Suprapubic skin (tissue), 4 donors: ENCODE measurements at regions not wholly inside any gene's neighbourhood (a gene's known extent, or its start where the extent isn't known, plus 50 kb on each side); places are given as distances from the start of the nearest gene placed in this dataset.
"Not testable (repeated sequence)": the region's sequence is repeated elsewhere in the genome, so short reads cannot be mapped to it uniquely, and the experiment has no call there.

Source experiments
- DNase-seq, 2 donors: peaks; one replicate each; pipeline ENCODE4 v3.0.0-alpha.2; 2019; ENCODE audit warnings: low spot score in 2 of 2
- H3K27ac ChIP-seq: fragments of 200-600 bp; sonication (generic); one replicate; pipeline ENCODE4 v1.5.1; 2019
- H3K27me3 ChIP-seq: fragments of 200-600 bp; sonication (generic); one replicate; pipeline ENCODE4 v1.5.1; 2019
- H3K36me3 ChIP-seq: fragments of 200-600 bp; sonication (generic); one replicate; pipeline ENCODE4 v1.5.1; 2019
- H3K4me1 ChIP-seq: fragments of 200-600 bp; sonication (generic); one replicate; pipeline ENCODE4 v1.5.1; 2019
- H3K4me3 ChIP-seq: fragments of 200-600 bp; sonication (generic); one replicate; pipeline ENCODE4 v1.5.1; 2019; ENCODE audit warnings: mild to moderate bottlenecking
- H3K9me3 ChIP-seq: fragments of 200-600 bp; sonication (generic); one replicate; pipeline ENCODE4 v1.5.1; 2019
- EP300 ChIP-seq: sonication (generic); formaldehyde crosslinking; IDR thresholded peaks from one replicate; pipeline ENCODE4 v1.6.1; 2017; ENCODE audit warnings: antibody characterized with exemption
- POLR2A ChIP-seq, 2 donors: fragments of 450-650 bp; IDR thresholded peaks; one replicate each; pipeline ENCODE4 v1.6.1; 2017; ENCODE audit warnings: antibody characterized with exemption in 2 of 2, mild to moderate bottlenecking in 2 of 2, moderate library complexity in 2 of 2
- POLR2AphosphoS5 ChIP-seq, 3 donors: sonication (generic); formaldehyde crosslinking; IDR thresholded peaks; one replicate each; pipeline ENCODE4 v1.6.1; 2017; ENCODE audit warnings: antibody characterized with exemption in 3 of 3
- WGBS: methylation state at CpG from one replicate; pipeline ENCODE4 v1.1.5; 2018; 5-methylcytosine and 5-hydroxymethylcytosine counted together
- TF ChIP-seq, protein P1 (sequence below), 2 donors: fragments of 200-600 bp in 1 of 2; fragments of 450-650 bp in 1 of 2; sonication (generic) in 1 of 2; IDR thresholded peaks; one replicate each; pipeline ENCODE4 v1.5.1; 2016 to 2019; ENCODE audit warnings: antibody characterized with exemption in 2 of 2, mild to moderate bottlenecking in 1 of 2, moderate library complexity in 1 of 2

DNA sequence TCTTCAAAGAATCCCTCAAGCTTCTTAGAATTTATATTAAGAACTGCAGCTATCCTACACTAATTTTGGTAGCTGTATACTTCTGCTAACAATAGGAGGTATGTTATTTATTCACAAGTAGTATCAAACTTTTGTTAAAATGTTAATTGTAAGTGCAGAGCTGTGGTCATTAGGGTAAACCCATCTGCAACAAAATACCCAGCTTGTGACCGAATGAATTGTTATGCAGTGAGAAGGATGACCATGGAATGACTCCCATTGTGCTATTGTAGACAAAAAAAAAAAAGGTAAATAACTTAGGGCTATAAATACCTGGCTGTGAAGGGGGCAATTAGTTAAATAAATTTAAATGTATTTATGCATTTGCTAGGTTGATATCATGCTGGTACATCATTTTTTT lies 186.1 kb downstream of the ADCYAP1 start:
- WGBS, result 78% methylated on average over 1 of the region's 1 CpG
- no peak overlapping the region for H3K4me3 ChIP-seq
- peaks cover 6% of the 10 kb centered on the region for H3K9me3 ChIP-seq
- no peak overlapping the region for H3K27ac ChIP-seq
- TF ChIP-seq EP300, result no peak
- TF ChIP-seq POLR2AphosphoS5 (IDR thresholded peaks at IDR 0.05), result no peak
- no peak for TF ChIP-seq POLR2A (IDR thresholded peaks at IDR 0.05)
- TF ChIP-seq, protein P1, sequence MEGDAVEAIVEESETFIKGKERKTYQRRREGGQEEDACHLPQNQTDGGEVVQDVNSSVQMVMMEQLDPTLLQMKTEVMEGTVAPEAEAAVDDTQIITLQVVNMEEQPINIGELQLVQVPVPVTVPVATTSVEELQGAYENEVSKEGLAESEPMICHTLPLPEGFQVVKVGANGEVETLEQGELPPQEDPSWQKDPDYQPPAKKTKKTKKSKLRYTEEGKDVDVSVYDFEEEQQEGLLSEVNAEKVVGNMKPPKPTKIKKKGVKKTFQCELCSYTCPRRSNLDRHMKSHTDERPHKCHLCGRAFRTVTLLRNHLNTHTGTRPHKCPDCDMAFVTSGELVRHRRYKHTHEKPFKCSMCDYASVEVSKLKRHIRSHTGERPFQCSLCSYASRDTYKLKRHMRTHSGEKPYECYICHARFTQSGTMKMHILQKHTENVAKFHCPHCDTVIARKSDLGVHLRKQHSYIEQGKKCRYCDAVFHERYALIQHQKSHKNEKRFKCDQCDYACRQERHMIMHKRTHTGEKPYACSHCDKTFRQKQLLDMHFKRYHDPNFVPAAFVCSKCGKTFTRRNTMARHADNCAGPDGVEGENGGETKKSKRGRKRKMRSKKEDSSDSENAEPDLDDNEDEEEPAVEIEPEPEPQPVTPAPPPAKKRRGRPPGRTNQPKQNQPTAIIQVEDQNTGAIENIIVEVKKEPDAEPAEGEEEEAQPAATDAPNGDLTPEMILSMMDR (IDR thresholded peaks at IDR 0.05), result no peak
- no peak for DNase-seq
- H3K27me3 ChIP-seq, result no peaks in the 10 kb centered on the region
- no peaks in the 10 kb centered on the region for H3K36me3 ChIP-seq
- H3K4me1 ChIP-seq, result no peaks in the 10 kb centered on the region

DNA sequence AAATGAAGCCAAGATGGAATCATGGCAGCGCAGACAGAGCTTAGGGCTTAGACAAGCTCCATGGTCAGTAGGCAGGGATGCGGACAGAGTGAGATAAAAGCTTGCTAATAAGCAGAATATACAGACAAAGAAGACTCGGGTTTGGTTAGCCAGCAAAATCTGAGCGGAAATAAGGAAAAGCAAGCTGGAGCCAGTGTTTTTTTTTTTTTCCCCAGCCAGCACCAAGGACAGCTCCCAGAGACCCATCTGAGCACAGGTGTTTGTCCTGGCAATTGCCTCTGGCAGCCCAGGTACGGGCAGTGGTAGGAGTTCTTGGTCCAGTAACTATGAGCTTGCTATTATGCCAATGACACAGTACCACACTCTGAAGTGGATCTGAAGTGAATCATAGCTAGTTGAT lies 187.6 kb downstream of the ADCYAP1 start:
- no peak overlapping the region for H3K27ac ChIP-seq
- H3K36me3 ChIP-seq, result no peaks in the 10 kb centered on the region
- no peak for DNase-seq
- TF ChIP-seq POLR2AphosphoS5 (IDR thresholded peaks at IDR 0.05) (no peak), POLR2A (IDR thresholded peaks at IDR 0.05) (no peak), EP300 (no peak)
- TF ChIP-seq, protein P1 (IDR thresholded peaks at IDR 0.05), result no peak
- H3K4me3 ChIP-seq, result no peak overlapping the region
- no peaks in the 10 kb centered on the region for H3K9me3 ChIP-seq
- H3K4me1 ChIP-seq, result no peaks in the 10 kb centered on the region
- no peaks in the 10 kb centered on the region for H3K27me3 ChIP-seq
- WGBS, result 73% methylated on average over 5 of the region's 5 CpGs

DNA sequence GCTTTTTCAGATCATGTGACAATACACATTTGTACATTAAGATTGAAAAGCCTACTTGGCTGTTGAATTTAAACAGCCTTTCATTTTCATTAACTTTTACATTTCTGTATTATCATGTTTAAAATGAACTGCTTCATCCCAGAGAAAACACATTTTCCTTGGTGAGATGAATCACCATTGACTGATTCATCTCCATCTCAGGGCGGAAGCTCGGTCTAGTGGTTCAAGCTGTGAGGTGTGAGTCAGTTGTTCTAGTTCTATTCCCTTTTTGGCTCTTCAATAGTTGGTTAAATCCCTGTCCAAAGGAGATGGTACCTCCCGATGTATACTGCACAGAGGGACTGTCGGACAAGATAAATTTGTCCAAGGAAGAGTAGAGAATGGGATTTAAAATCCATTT lies 189.7 kb downstream of the ADCYAP1 start:
- Histone ChIP-seq H3K4me3 (no peak overlapping the region), H3K9me3 (no peaks in the 10 kb centered on the region), H3K27ac (no peak overlapping the region), H3K4me1 (no peaks in the 10 kb centered on the region), H3K27me3 (no peaks in the 10 kb centered on the region), H3K36me3 (no peaks in the 10 kb centered on the region)
- DNase-seq, result no peak
- 92% methylated on average over 4 of the region's 4 CpGs for WGBS
- TF ChIP-seq POLR2A (IDR thresholded peaks at IDR 0.05) (no peak), POLR2AphosphoS5 (IDR thresholded peaks at IDR 0.05) (no peak), EP300 (no peak)
- TF ChIP-seq, protein P1 (IDR thresholded peaks at IDR 0.05), result no peak

DNA sequence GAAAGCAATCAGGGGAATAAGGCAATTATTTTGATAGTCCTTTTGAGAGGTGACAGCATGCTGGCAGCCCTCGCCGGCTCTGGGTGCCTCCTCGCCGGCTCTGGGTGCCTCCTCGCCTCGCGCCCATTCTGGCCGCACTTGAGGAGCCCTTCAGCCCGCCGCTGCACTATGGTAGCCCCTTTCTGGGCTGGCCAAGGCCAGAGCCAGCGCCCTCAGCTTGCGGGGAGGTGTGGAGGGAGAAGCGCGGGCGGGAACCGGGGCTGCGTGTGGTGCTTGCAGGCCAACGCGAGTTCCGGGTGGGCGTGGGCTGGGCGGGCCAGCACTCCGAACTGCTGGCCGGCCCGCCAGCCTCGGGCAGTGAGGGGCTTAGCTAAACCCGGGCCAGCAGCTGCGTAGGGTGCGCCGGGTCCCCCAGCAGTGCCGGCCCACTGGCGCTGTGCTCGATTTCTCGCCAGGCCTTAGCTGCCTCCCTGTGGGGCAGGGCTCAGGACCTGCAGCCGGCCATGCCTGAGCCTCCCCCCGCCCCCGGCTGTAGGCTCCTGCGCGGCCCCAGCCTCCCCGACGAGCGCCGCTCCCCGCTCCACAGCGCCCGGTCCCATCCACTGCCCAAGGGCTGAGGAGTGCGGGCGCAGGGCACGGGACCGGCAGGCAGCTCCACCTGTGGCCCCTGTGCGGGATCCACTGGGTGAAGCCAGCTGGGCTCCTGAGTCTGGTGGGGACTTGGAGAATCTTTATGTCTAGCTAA lies 193.5 kb downstream of the ADCYAP1 start:
- WGBS, result 95% methylated on average over 7 of the region's 51 CpGs
- DNase-seq, H3K4me3 ChIP-seq, H3K4me1 ChIP-seq, H3K9me3 ChIP-seq, H3K27ac ChIP-seq, H3K36me3 ChIP-seq, H3K27me3 ChIP-seq: not testable (repeated sequence)

DNA sequence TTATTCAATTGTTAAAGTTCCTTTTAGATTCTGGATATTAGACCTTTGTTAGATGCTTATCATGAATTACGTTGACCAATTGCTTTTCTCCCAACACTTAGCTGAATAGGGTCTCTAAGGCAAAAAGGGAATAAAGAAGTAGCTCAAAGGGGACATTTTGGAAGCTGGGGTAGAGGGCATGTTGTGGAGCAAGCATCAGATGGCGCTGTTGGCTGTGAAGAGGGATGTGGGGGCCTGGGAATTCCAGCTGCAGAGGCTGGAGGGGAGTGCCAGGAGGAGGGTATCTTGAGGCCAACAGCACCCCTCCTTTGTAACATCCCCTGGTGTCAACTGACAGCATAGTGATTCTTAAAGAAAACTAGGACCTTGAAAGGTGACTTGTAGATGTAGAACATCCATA lies 198.2 kb downstream of the ADCYAP1 start:
- Histone ChIP-seq H3K36me3 (no peaks in the 10 kb centered on the region), H3K27ac (no peak overlapping the region), H3K9me3 (no peaks in the 10 kb centered on the region), H3K4me1 (no peaks in the 10 kb centered on the region), H3K27me3 (no peaks in the 10 kb centered on the region), H3K4me3 (no peak overlapping the region)
- TF ChIP-seq, protein P1 (IDR thresholded peaks at IDR 0.05), result no peak
- TF ChIP-seq POLR2A (IDR thresholded peaks at IDR 0.05), result no peak
- no peak for DNase-seq
- 73% methylated on average over 2 of the region's 2 CpGs for WGBS

DNA sequence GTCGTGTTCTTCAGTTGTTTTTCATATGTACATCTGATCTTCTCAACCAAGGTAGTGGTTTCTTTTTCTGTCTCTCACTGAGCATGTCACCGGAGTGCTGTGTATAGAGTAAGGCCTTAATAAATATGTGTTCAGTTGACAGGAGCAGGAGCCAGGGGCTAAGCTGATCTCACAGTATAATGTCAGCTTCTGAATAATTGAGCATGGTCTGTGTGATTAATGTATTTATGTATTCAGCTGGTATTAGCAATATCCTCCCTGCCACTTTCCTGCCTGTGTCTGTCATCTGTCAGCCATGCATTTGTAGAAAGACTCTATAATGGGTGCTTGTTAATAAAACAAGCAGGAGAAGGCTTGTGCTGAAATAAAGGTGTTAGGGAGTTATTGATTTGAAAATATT lies 198.9 kb downstream of the ADCYAP1 start:
- no peaks in the 10 kb centered on the region for H3K4me1 ChIP-seq
- no peaks in the 10 kb centered on the region for H3K27me3 ChIP-seq
- TF ChIP-seq, protein P1 (IDR thresholded peaks at IDR 0.05), result no peak
- TF ChIP-seq EP300 (no peak), POLR2A (IDR thresholded peaks at IDR 0.05) (no peak), POLR2AphosphoS5 (IDR thresholded peaks at IDR 0.05) (no peak)
- no peak for DNase-seq
- no peaks in the 10 kb centered on the region for H3K9me3 ChIP-seq
- no peak overlapping the region for H3K27ac ChIP-seq
- no peaks in the 10 kb centered on the region for H3K36me3 ChIP-seq
- no peak overlapping the region for H3K4me3 ChIP-seq
- 55% methylated on average over 2 of the region's 2 CpGs for WGBS
